GM04503 (cell line): ENCODE measurements at regions not wholly inside any gene's neighbourhood (a gene's known extent, or its start where the extent isn't known, plus 50 kb on each side); places are given as distances from the start of the nearest gene placed in this dataset.

Source experiments
- DNase-seq: peaks from one replicate; pipeline ENCODE4 v3.0.0-alpha.2; 2012; ENCODE audit warnings: low read depth

- no peak for DNase-seq
These were observed 255.8 kb downstream of the GLI2 start for GRCh38 chr2:120991441-120991840.

GRCh38 chr2:120992791-120993555 is 257.3 kb downstream of the GLI2 start:
- no peak for DNase-seq

DNA sequence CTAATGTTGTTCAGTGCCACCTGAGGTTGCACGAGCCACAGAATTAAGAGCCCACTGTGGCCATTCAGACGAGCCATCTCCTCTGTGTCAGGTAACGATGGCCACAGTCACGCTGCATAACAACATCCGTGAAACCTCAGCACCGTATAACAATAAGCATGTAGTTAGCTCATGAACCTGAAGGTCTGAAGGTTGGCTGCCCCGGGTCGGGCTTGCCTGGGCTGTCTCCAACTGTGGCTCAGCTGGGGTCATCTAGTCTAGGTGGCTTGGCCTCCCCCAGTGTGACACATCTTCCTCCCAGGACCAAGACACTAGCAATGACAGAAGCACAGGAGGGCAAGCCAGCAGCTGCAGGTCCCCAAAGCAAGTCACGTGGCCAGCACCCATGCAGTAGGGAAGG is 258.0 kb downstream of the GLI2 start:
- DNase-seq = no peak

GRCh38 chr2:120994301-120994995 is 258.8 kb downstream of the GLI2 start:
- DNase-seq = no peak

DNA sequence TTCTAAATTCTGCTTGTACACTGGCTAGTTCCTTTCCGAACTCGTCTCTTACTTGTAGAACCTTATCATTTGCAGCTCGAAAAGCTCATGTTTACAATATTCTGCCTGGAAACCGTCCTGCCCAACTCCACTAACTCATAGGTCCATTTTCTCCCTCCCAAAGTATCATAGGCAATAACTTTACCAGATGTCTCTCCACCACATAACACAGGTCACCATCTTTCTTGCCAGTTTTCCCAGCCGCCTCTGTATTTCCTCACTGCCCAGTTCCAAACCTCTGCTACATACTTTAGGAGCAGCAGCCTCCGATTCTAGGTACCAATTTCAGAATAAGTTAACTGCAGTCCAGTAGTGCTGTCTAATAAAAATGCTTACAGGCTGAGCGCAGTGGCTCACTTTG is 259.5 kb downstream of the GLI2 start:
- no peak for DNase-seq

DNA sequence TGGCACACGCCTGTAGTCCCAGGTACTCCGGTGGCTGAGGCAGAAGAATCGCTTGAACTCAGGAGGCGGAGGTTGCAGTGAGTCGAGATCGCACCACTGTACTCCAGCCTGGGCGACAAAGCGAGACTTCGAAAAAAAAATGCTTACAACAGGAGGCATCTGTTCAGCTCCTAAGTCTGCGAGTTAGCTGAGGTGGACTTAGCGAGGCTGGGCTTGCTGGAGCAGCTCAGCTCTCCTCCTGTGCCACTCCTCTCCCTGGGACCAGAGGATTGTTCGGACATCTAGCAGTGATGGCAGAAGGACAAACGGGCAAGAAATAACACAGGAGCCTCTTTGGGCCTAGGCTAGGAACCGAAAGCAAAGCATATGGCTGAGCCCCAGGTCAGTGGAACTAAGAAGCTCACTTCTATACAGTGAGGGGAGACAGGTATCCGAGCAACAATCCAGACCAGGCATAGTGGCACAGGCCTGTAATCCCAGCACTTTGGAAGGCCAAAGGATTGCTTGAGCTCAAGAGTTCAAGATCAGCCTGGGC is 260.1 kb downstream of the GLI2 start:
- DNase-seq = no peak

DNA sequence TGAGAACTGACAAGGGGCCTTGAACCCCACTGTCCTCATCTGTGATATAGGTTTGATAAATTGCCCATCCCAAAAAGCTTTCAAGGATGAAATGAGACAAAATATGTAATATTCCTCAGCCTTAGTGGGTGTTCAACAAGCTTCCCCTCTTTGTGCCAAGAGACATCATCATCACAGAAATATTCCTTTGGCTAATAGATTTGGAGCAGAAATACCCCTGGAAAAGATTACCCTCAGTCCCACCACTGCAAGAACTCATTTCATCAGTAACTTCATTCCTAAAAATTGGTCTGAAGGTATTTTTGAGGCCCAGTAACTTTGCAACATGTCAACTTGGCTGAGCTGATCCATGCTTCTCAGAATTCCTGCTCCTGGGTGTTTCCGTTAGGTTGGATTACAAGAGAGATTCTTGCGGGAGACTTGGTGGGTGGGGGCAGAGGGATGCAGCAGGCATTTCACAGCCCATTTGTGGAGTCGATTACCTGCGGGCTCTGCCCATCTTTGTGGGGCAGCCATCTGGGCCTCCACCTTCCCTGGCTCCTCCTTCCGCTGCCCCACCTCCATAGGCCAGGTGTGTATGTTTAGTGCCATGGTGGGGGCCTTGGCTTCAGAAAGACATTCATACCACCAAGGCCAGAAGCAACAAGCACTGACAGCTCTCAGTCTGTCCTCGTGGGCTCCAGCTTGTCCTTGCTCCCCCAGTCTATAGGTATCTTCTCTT is 263.9 kb downstream of the GLI2 start:
- no peak for DNase-seq

GRCh38 chr2:121000804-121001203 is 265.1 kb downstream of the GLI2 start:
- no peak for DNase-seq

DNA sequence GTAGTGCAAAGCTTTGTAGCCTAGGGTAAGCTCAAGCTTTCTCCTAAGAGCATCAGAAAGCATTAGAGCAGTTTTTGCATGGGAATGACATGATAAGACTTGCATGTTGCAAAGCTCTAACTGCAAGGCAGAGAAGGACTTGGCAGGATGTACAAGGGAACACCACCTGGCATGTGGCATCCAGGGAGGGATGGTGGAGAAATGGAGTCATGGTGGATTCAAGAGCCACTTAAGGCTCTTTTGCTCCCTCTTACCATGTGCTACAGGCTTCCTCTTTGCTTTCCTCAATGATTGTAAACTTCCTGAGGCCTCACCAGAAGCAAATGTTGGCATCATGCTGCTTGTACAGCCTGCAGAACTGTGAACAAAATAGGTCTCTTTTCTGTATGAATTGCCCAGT is 266.0 kb downstream of the GLI2 start:
- DNase-seq = no peak

DNA sequence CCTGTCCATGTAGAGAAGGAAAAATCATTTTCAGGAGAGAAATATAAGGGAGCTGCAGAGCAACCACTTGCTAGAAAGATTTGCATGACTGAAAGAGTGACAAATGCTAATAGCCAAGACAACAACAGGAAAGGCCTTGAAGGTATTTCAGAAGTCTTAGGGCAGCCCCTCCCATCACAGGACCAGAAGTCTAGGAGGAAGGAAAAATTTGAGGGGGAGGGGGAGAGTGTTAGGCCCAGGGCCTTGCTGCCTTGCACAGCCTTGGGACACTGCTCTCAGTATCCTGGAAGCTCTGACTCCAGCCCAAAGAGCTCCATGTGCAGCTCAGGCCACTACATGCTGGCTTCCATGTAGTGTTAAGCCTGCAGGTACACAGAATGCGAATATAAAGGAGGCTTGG is 266.9 kb downstream of the GLI2 start:
- no peak for DNase-seq

DNA sequence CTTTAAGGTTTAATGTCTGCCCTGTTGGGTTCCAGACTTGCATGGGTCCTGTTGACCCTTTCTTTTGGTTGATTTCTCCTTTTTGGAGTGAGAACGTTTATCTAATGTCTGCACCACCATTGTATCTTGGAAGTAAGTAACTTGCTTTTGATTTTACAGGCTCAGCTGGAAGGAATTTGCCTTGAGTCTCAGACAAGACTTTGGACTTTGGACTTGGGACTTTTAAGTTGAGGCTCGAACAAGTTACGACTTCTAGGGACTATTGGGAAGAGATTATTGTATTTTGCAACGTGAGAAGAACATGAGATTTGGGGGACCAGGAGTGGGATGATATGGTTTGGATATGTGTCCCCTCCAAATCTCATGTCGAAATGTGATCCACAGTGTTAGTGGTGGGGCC is 267.7 kb downstream of the GLI2 start:
- DNase-seq = no peak

DNA sequence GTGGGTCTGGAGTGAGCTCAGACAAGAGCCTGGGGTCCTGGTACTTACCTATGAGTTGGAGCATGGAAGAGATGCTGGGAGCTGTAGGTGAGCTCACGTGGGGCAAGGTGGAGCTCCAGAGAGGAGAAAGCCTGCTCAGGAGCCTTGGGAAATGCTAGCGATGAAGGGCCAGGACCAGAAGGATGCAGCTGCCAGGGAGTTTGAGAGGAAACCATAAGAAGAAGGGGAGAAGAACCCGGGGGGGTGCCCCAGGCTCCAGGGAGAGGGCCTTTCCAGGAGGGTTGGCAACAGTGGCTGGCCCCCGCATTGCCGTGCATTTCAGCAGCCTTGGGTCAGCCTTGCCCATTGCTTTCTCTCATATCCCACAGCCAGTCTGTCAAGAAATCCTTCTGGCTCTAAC is 268.7 kb downstream of the GLI2 start:
- no peak for DNase-seq

GRCh38 chr2:121004950-121005349 is 269.3 kb downstream of the GLI2 start:
- DNase-seq = no peak

DNA sequence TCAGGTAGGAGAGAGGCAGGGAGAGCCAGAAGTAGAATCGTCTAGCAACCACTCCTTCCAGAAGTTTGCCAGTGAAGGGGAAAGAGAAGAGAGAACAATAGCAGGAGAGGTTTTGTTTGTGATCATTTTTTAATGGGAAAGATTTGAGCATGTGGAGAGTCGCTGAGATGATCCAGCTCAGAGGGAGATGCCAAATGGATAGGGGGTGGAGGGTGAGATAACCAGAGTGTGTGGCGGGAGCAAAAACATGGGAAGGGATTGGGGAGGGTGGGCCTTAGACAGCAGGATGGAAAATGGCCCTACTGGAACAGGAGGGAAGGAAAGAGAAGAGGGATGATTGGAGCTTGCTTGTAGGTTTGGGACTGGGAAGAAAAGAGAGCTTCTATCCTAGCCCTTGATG is 269.8 kb downstream of the GLI2 start:
- DNase-seq = no peak

DNA sequence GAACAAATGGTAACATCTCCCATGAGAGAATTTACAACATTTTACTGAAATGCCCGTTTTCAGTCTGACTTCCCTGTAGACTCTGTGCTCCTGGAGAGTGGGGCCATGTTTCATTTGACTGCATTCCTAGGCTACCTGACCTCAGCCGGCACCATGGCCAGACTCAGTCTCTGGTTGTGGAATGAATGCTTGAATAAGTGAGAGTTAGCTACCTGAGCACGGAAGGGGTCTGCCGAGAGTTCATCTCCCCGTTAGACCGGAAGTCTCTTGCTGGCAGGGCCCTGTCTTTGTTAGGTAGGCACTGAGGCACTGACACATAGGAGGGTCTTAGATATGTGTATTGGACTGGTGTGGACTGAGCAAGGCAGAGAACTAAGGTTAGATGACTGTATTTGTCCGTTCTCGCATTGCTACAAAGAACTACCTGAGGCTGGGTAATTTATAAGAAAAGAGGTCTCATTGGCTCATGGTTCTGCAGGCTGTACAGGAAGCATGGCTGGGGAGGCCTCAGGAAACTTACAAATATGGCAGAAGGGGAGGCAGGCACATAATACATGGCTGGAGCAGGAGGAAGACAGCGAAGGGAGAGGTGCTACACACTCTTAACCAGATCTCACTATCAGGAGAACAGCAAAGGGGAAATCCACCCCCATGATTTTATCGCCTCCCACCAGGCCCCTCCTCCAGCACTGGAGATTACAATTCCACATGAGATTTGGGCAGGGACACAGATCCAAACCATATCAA is 271.2 kb downstream of the GLI2 start:
- no peak for DNase-seq

DNA sequence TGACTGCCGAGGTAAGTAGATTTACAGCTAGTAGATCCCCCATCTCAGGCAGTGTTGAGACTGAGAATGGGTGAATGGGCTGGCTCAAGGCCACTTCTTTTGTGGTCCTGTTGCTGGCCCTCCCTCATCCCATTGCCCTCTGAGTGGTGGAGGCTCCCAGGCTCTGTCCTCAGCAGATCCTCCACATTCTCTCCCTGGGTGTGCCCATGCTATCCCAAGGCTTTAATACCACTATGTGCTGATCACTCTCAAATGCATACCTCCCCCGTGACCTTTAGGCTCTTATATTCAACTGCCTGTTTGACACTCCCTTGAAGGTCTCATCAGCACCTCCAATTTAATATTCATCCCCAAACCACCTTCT is 271.8 kb downstream of the GLI2 start:
- DNase-seq = no peak

DNA sequence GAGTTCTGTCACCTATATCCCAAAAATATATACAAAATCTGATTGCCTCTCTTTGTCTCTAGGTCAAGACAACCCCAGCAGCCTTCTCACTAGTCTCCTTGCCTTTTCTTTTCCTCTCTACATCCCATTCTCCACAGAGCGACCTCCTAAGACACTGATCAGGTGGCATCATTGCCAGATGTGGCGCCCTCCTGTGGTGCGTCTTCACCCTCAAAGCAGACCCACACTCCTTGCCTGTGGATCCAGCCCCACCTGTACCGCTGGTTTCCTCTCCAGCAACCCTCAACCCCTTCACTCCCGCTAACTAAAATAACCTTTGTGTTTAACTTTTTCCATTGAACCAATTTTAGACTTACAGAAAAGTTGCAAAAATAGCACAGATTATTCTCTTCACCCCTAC is 273.3 kb downstream of the GLI2 start:
- no peak for DNase-seq

- no peak for DNase-seq
These were observed 274.0 kb downstream of the TFCP2L1 start for GRCh38 chr2:121010998-121011397.

DNA sequence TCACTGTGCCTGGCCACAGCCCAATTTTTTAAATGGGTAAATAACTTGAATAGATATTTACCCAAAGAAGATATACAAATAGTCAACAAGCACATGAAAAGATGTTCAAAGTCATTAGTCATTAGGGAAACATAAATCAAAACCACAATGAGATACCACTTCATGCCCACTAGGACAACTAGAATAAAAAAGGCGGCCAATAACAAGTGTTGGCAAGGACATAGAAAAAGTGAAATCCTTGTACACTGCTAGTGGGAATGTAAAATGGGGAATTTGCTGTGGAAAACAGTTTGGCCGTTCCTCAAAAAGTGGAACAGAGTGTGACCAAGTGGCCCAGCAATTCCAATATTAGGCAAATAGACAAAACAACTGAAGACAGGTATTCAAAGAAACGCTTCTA is 270.1 kb downstream of the TFCP2L1 start:
- DNase-seq = no peak

DNA sequence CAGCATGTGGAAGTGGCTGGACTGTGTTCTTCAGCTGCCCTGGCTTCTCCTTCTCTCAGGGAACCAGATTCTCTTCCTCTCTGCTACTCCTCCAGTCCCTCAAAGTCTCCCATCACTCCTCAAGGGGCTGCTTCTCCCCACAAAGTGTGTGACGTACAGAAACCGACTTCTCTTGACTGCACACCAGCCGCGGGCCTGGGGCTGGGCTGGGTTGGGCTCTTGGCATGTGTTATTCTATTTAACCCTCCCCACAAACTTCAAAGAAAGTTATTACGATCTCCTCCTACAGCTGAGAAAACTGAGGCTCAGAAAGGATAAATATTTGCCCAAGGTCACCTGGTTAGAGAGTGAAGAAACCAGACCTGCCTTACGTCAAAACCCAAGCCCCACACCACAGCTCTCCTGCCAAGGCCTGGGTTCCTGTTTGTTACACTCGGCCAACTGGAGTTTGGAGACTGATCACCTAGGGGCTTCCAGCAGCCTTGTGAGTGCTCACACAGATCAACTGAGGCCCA is 269.0 kb downstream of the TFCP2L1 start:
- DNase-seq = no peak

DNA sequence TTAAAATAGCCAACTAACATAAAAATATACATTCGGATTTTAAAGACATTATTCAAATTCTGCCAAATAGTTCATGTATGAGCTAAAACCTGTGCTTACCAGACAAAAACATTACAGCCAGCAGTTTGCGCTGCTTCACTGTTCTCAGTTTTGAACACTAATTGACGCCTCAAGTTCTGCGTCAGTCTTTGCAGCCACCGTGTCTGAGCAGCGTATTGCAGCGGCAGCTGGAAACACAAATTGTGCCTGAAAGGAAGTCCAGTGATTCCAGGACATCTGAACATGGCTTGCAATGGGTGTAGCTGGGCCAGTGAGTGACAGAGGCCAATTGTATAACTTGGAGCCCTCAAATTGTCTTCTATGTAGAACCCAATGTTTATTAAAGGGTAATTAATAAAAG is 267.6 kb downstream of the TFCP2L1 start:
- no peak for DNase-seq
